Stimulated activated memory B cell treated with anti-CD40 and anti-IgM and Interleukin-4, amounts not matched to agents 10 μg/mL and 1 μg/mL and 100 μg/mL, for 72 hours (primary cell): ENCODE measurements at regions not wholly inside any gene's neighbourhood (a gene's known extent, or its start where the extent isn't known, plus 50 kb on each side); places are given as distances from the start of the nearest gene placed in this dataset.
"Not testable (repeated sequence)": the region's sequence is repeated elsewhere in the genome, so short reads cannot be mapped to it uniquely, and the experiment has no call there.

Experiments used
- ATAC-seq: fragments of 150-1000 bp; cut with Tn5 transposase; 2 replicates; pipeline ENCODE4 v1.10.0; 2021
- H3K27ac Mint-ChIP-seq: one replicate; pipeline ENCODE4 v1.8.0; 2022; ENCODE audit warnings: mild to moderate bottlenecking, mixed read lengths
- H3K27me3 Mint-ChIP-seq: one replicate; pipeline ENCODE4 v1.8.0; 2022; ENCODE audit warnings: mixed read lengths
- H3K36me3 Mint-ChIP-seq: one replicate; pipeline ENCODE4 v1.8.0; 2022; ENCODE audit warnings: mixed read lengths
- H3K4me1 Mint-ChIP-seq: one replicate; pipeline ENCODE4 v1.8.0; 2022; ENCODE audit warnings: mixed read lengths
- H3K4me3 Mint-ChIP-seq: one replicate; pipeline ENCODE4 v1.8.0; 2022; ENCODE audit warnings: mild to moderate bottlenecking, moderate library complexity, mixed read lengths
- H3K9me3 Mint-ChIP-seq: one replicate; pipeline ENCODE4 v1.8.0; 2022; ENCODE audit warnings: mixed read lengths

- no peak for ATAC-seq
- Mint-ChIP-seq H3K9me3 (no peaks in the 10 kb centered on the region), H3K27me3 (no peaks in the 10 kb centered on the region), H3K36me3 (no peaks in the 10 kb centered on the region), H3K4me1 (peaks cover 15% of the 10 kb centered on the region), H3K27ac (no peak overlapping the region), H3K4me3 (no peak overlapping the region)
Measured at GRCh38 chr2:179341152-179341866, 76.7 kb upstream of the SESTD1 start.

DNA sequence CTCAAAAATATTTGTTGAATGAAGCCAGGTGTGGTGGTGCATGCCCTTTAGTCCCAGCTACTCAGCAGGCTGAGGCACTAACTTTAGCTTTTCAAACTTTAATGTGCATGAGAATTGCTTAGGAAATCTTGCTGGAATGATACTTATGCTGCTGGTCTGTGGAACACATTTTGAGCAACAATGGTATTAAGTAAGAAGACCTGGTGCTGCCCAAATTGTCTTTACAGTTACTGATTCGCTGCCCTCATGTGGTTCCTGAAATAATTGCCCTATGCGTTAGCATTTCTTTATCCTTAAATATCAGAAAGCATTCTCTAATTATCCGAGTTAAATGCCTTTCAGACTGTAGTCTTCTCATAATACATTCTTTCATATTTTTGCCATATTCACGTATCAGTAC lies 76.0 kb upstream of the SESTD1 start:
- H3K4me1 Mint-ChIP-seq, result peaks cover 15% of the 10 kb centered on the region
- H3K36me3 Mint-ChIP-seq, result no peaks in the 10 kb centered on the region

GRCh38 chr2:179338681-179339080 lies 74.0 kb upstream of the SESTD1 start:
- Mint-ChIP-seq H3K9me3 (no peaks in the 10 kb centered on the region), H3K27ac (no peak overlapping the region), H3K4me1 (peaks cover 11% of the 10 kb centered on the region), H3K4me3 (no peak overlapping the region), H3K27me3 (no peaks in the 10 kb centered on the region), H3K36me3 (no peaks in the 10 kb centered on the region)
- no peak for ATAC-seq

More for the DNA sequence above, 76.0 kb upstream of the SESTD1 start:
- H3K27ac Mint-ChIP-seq, result no peak overlapping the region
- H3K9me3 Mint-ChIP-seq, result no peaks in the 10 kb centered on the region
- H3K4me3 Mint-ChIP-seq, result no peak overlapping the region
- H3K27me3 Mint-ChIP-seq, result no peaks in the 10 kb centered on the region
- no peak for ATAC-seq

GRCh38 chr2:179336782-179337534 lies 72.3 kb upstream of the SESTD1 start:
- ATAC-seq, result no peak
- Mint-ChIP-seq H3K36me3 (no peaks in the 10 kb centered on the region), H3K4me1 (peaks cover 11% of the 10 kb centered on the region), H3K27ac (no peak overlapping the region), H3K27me3 (no peaks in the 10 kb centered on the region), H3K4me3 (no peak overlapping the region), H3K9me3 (no peaks in the 10 kb centered on the region)

DNA sequence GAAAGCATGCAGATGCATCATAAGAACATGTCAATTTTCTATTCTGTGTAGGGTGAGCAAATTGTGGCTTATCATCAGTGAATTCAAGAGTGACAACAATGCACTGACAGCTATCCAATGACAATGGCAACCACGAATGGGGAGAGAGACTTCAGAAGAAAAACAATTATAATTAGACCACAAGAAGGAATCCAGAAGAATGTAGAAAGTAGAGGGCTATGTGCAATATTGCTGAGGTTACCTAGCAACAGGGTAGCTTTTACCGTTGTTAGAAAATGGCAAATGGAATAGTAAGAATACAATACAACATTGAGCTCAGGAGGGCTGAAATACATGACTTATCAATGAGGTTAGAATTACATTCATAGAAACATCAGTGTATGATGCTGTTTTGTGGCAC lies 71.1 kb upstream of the SESTD1 start:
- Mint-ChIP-seq H3K4me1 (peaks cover 11% of the 10 kb centered on the region), H3K36me3 (no peaks in the 10 kb centered on the region), H3K27ac (no peak overlapping the region), H3K4me3 (no peak overlapping the region), H3K27me3 (no peaks in the 10 kb centered on the region), H3K9me3 (no peaks in the 10 kb centered on the region)
- ATAC-seq, result no peak

DNA sequence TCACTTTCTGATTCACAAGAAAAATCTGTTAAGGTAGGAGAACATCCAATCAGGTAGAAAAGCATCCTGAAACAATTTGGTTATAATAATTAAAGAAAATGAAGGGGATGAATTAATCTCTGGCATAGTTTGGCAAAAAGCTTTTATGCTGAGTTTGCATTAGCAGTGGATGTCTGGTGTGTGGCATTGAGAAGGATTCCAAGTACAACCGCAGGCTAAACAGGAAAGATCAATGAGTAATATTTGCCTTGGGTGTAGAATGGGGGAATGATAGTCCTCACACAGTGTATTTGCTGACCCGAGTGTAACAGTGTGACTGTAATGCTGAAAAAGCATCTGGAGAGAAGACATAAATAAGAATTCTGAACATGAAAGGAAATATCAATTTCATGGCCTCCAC lies 68.3 kb upstream of the SESTD1 start:
- no peak for ATAC-seq
- Mint-ChIP-seq H3K9me3 (peaks cover 3% of the 10 kb centered on the region), H3K36me3 (no peaks in the 10 kb centered on the region), H3K27ac (no peak overlapping the region), H3K4me3 (no peak overlapping the region), H3K4me1 (peaks cover 6% of the 10 kb centered on the region), H3K27me3 (no peaks in the 10 kb centered on the region)

- Mint-ChIP-seq H3K4me1 (peaks cover 6% of the 10 kb centered on the region), H3K9me3 (peaks cover 3% of the 10 kb centered on the region), H3K36me3 (no peaks in the 10 kb centered on the region), H3K4me3 (no peak overlapping the region), H3K27me3 (no peaks in the 10 kb centered on the region), H3K27ac (no peak overlapping the region)
- ATAC-seq, result no peak
Measured at GRCh38 chr2:179331061-179331460, 66.4 kb upstream of the SESTD1 start.

DNA sequence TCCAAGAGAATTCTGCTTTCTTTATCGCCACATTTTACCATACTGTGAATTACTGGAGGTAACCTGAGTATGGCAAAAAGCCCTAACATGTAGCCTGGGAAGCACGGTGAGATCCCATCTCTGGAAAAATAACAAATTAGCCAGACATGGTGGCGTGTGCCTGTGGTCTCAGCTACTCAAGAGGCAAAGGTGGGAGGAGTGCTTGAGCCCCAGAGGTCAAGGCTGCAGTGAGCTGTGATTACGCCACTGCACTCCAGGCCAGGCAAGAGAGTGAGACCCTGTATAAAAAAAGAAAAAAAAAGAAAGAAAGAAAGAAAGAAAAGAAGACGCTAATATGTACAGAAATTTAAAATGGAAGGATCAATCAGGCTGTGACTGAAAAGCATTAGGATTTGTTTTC lies 57.7 kb upstream of the SESTD1 start:
- Mint-ChIP-seq H3K27ac (no peak overlapping the region), H3K9me3 (no peaks in the 10 kb centered on the region), H3K36me3 (no peaks in the 10 kb centered on the region), H3K27me3 (peaks cover 5% of the 10 kb centered on the region), H3K4me3 (no peak overlapping the region), H3K4me1 (no peaks in the 10 kb centered on the region)
- no peak for ATAC-seq

- H3K4me1 Mint-ChIP-seq, ATAC-seq, H3K4me3 Mint-ChIP-seq, H3K27ac Mint-ChIP-seq, H3K36me3 Mint-ChIP-seq, H3K9me3 Mint-ChIP-seq: not testable (repeated sequence)
- peaks cover 10% of the 10 kb centered on the region for H3K27me3 Mint-ChIP-seq
Measured at GRCh38 chr2:179321034-179321433, 56.4 kb upstream of the SESTD1 start.

GRCh38 chr2:179314729-179315128 lies 50.1 kb upstream of the SESTD1 start:
- not testable (repeated sequence) for H3K27ac Mint-ChIP-seq, H3K4me1 Mint-ChIP-seq, ATAC-seq, H3K36me3 Mint-ChIP-seq, H3K4me3 Mint-ChIP-seq, H3K9me3 Mint-ChIP-seq
- H3K27me3 Mint-ChIP-seq, result peaks cover 35% of the 10 kb centered on the region
